HCT116 (cell line): ENCODE measurements at regions not wholly inside any gene's neighbourhood (a gene's known extent, or its start where the extent isn't known, plus 50 kb on each side); places are given as distances from the start of the nearest gene placed in this dataset.

Source experiments
- ATAC-seq: fragments of 200-7000 bp; cut with Tn5 transposase; 2 replicates; pipeline ENCODE4 v1.9.1; 2020; ENCODE audit warnings: mild to moderate bottlenecking, moderate library complexity
- BruUV-seq: library from RNA; stranded (reverse); fragments of 400-500 nt; replicated peaks from 2 replicates; lab custom pipeline; 2021; lab: Mats Ljungman, UMichigan
- CTCF ChIA-PET: fragments of 300-600 bp; sonication (Branson Sonifier 250); formaldehyde crosslinking; loops from one replicate; lab custom pipeline; 2021; ENCODE audit warnings: antibody characterized with exemption; lab: Charles Lee
- POLR2A ChIA-PET: fragments of 300-600, 350-600 bp; sonication (Branson Sonifier 250); formaldehyde crosslinking; loops from one replicate; lab custom pipeline; 2021; ENCODE audit warnings: antibody characterized with exemption; lab: Charles Lee
- RAD21 ChIA-PET, 2 experiments: fragments of 300-600 bp; sonication (Branson Sonifier 250); formaldehyde crosslinking; loops; one replicate each; lab custom pipeline; 2023; ENCODE audit warnings: low total read pairs in 2 of 2; ENCODE audit not compliant: uncharacterized antibody in 2 of 2, unreplicated experiment in 2 of 2, low non-redundant PET in 1 of 2; lab: Charles Lee
- DNase-seq: peaks from one replicate; pipeline ENCODE4 v3.0.0-alpha.2; 2010; ENCODE audit warnings: low read depth, low spot score
- H2AFZ ChIP-seq: fragments of 200-600 bp; shearing (Covaris generic), sonication (generic); 2 replicates; pipeline ENCODE4 v1.6.1; 2017; ENCODE audit warnings: low read depth, mixed run types, mixed read lengths, antibody characterized with exemption, low read length; ENCODE audit not compliant: poor library complexity, severe bottlenecking
- H3K27ac ChIP-seq: 2 replicates; pipeline ENCODE4 v1.5.1; 2012; ENCODE audit warnings: low read depth, low read length
- H3K27me3 ChIP-seq: fragments of 200-600 bp; sonication (generic); 2 replicates; pipeline ENCODE4 v1.6.1; 2016; ENCODE audit warnings: mixed run types, low read length, mixed read lengths; ENCODE audit not compliant: insufficient read depth
- H3K36me3 ChIP-seq, 2 experiments: fragments of 200-500 bp in 1 of 2; fragments of 200-600 bp in 1 of 2; sonication (Bioruptor generic) in 1 of 2; sonication (generic) in 1 of 2; 2 replicates each; pipeline versions ENCODE4 v1.5.1 to v1.6.1; 2014 to 2016; ENCODE audit warnings: low read length in 2 of 2, inconsistent platforms in 1 of 2, mixed read lengths in 1 of 2, mixed run types in 1 of 2; ENCODE audit not compliant: insufficient read depth in 2 of 2, control insufficient read depth in 1 of 2
- H3K4me1 ChIP-seq, 2 experiments: fragments of 200-600 bp in 1 of 2; sonication (generic) in 1 of 2; 2 replicates each; pipeline versions ENCODE4 v1.5.1 to v1.6.1; 2012 to 2017; ENCODE audit warnings: low read length in 2 of 2, inconsistent platforms in 1 of 2, mild to moderate bottlenecking in 1 of 2, mixed read lengths in 1 of 2, mixed run types in 1 of 2, moderate library complexity in 1 of 2; ENCODE audit not compliant: insufficient read depth in 2 of 2, control insufficient read depth in 1 of 2
- H3K4me2 ChIP-seq: fragments of 200-600 bp; sonication (generic); 2 replicates; pipeline ENCODE4 v1.6.1; 2017; ENCODE audit warnings: mixed run types, low read length, mixed read lengths
- H3K4me3 ChIP-seq, 2 experiments: fragments of 200-600 bp in 1 of 2; sonication (generic) in 1 of 2; replicated peaks in 1 of 2; 2 replicates each; pipeline ENCODE4 v1.5.1; 2011 to 2016; ENCODE audit warnings: low read length in 2 of 2, control low read depth in 1 of 2, low read depth in 1 of 2, mild to moderate bottlenecking in 1 of 2, mixed read lengths in 1 of 2, mixed run types in 1 of 2
- H3K79me2 ChIP-seq: fragments of 200-600 bp; sonication (generic); 2 replicates; pipeline ENCODE4 v1.6.1; 2017; ENCODE audit warnings: mild to moderate bottlenecking, mixed run types, low read length, moderate library complexity, mixed read lengths; ENCODE audit not compliant: insufficient read depth
- H3K9ac ChIP-seq: fragments of 200-600 bp; sonication (generic); 2 replicates; pipeline ENCODE4 v1.6.1; 2016; ENCODE audit warnings: low read length, mixed read lengths
- H3K9me2 ChIP-seq: fragments of 200-600 bp; sonication (generic), shearing (Covaris generic); 2 replicates; pipeline ENCODE4 v1.6.1; 2017; ENCODE audit warnings: mixed run types, mild to moderate bottlenecking, moderate library complexity; ENCODE audit not compliant: insufficient read depth
- H3K9me3 ChIP-seq, 2 experiments: fragments of 200-500 bp in 1 of 2; fragments of 200-600 bp in 1 of 2; sonication (Bioruptor generic) in 1 of 2; sonication (generic) in 1 of 2; 2 replicates each; pipeline ENCODE4 v1.6.1; 2014 to 2017; ENCODE audit warnings: low read length in 2 of 2, mixed read lengths in 2 of 2, inconsistent platforms in 1 of 2, low read depth in 1 of 2, mild to moderate bottlenecking in 1 of 2, mixed run types in 1 of 2, moderate library complexity in 1 of 2; ENCODE audit not compliant: control insufficient read depth in 1 of 2, insufficient read depth in 1 of 2
- H4K20me1 ChIP-seq: fragments of 200-600 bp; sonication (generic), shearing (Covaris generic); 2 replicates; pipeline ENCODE4 v1.6.1; 2017; ENCODE audit warnings: mixed run types, mild to moderate bottlenecking, moderate library complexity; ENCODE audit not compliant: insufficient read depth
- CBX3 ChIP-seq: IDR thresholded peaks from 2 replicates; pipeline ENCODE4 v1.6.1; 2012; ENCODE audit warnings: low read depth
- CEBPB ChIP-seq: IDR thresholded peaks from 2 replicates; pipeline ENCODE4 v1.6.1; 2012; ENCODE audit warnings: low read depth
- EGR1 ChIP-seq: IDR thresholded peaks from 2 replicates; pipeline ENCODE4 v1.6.1; 2012; ENCODE audit warnings: low read depth
- ELF1 ChIP-seq: IDR thresholded peaks from 2 replicates; pipeline ENCODE4 v1.6.1; 2012; ENCODE audit warnings: low read depth, borderline replicate concordance
- JUND ChIP-seq: IDR thresholded peaks from 2 replicates; pipeline ENCODE4 v1.6.1; 2012
- MAX ChIP-seq: IDR thresholded peaks from 2 replicates; pipeline ENCODE4 v1.6.1; 2012
- RAD21 ChIP-seq: IDR thresholded peaks from 2 replicates; pipeline ENCODE4 v1.6.1; 2012; ENCODE audit warnings: low read depth, mild to moderate bottlenecking
- REST ChIP-seq: IDR thresholded peaks from 2 replicates; pipeline ENCODE4 v1.6.1; 2012; ENCODE audit warnings: low read depth
- SP1 ChIP-seq: IDR thresholded peaks from 2 replicates; pipeline ENCODE4 v1.6.1; 2012; ENCODE audit warnings: low read depth
- SRF ChIP-seq: IDR thresholded peaks from 2 replicates; pipeline ENCODE4 v1.6.1; 2012; ENCODE audit warnings: low read depth
- TCF7L2 ChIP-seq: IDR thresholded peaks from 2 replicates; pipeline ENCODE4 v1.7.0; 2011; ENCODE audit warnings: borderline replicate concordance, inconsistent platforms; ENCODE audit not compliant: insufficient read depth, insufficient read length; ENCODE audit errors: extremely low read depth
- YY1 ChIP-seq: IDR thresholded peaks from 2 replicates; pipeline ENCODE4 v1.6.1; 2011; ENCODE audit warnings: low read length, low read depth, moderate library complexity, mild to moderate bottlenecking; ENCODE audit not compliant: insufficient replicate concordance; ENCODE audit errors: extremely low read depth
- ZFX ChIP-seq: fragments of 450-650 bp; IDR thresholded peaks from 2 replicates; pipeline ENCODE4 v1.6.1; 2017
- ZNF274 ChIP-seq: fragments of 200-500 bp; sonication (Bioruptor generic); IDR thresholded peaks from 2 replicates; pipeline ENCODE4 v1.6.1; 2014; ENCODE audit warnings: mild to moderate bottlenecking, low read depth, low read length, inconsistent platforms
- intact Hi-C: fragments of 100-400 bp; cut with micrococcal nuclease; formaldehyde crosslinking; loops from 2 replicates; pipeline ENCODE4 v1.10.0; 2022

GRCh38 chr2:56576001-56576400 is 392.2 kb downstream of the CCDC85A start:
- intact Hi-C loops = no loop called here
- no peak for DNase-seq

More at GRCh38 chr2:56576001-56576400, 392.2 kb downstream of the CCDC85A start:
- CTCF ChIA-PET = no interaction called here
- H3K27me3 ChIP-seq = no peaks in the 10 kb centered on the region
- no peaks in the 10 kb centered on the region for H3K79me2 ChIP-seq
- TF ChIP-seq ZNF274 (no peak), REST (no peak), EGR1 (no peak), JUND (no peak), RAD21 (no peak), CBX3 (no peak), ELF1 (no peak), CEBPB (no peak), SRF (no peak), TCF7L2 (no peak), MAX (no peak), SP1 (no peak), ZFX (no peak), YY1 (no peak)
- H3K4me3 ChIP-seq = no peak overlapping the region
- no peaks in the 10 kb centered on the region for H3K36me3 ChIP-seq
- H4K20me1 ChIP-seq = no peaks in the 10 kb centered on the region
- H3K9me2 ChIP-seq = no peaks in the 10 kb centered on the region
- no peak overlapping the region for H2AFZ ChIP-seq
- POLR2A ChIA-PET = no interaction called here
- ATAC-seq = no peak
- no peak overlapping the region for H3K4me2 ChIP-seq
- no TSS peak for BruUV-seq
- no peak overlapping the region for H3K9ac ChIP-seq
- H3K9me3 ChIP-seq = no peaks in the 10 kb centered on the region
- RAD21 ChIA-PET = no interaction called here
- no peaks in the 10 kb centered on the region for H3K4me1 ChIP-seq
- H3K27ac ChIP-seq = no peak overlapping the region
